K562 (cell line): ENCODE measurements at regions not wholly inside any gene's neighbourhood (a gene's known extent, or its start where the extent isn't known, plus 50 kb on each side); places are given as distances from the start of the nearest gene placed in this dataset.

Source experiments
- ATAC-seq: fragments of 200-7000 bp; cut with Tn5 transposase; 3 replicates; pipeline ENCODE4 v1.9.1; 2020; ENCODE audit warnings: moderate library complexity
- BruUV-seq: library from RNA; stranded (reverse); fragments of 400-500 nt; replicated peaks from 2 replicates; lab custom pipeline; 2021; lab: Mats Ljungman, UMichigan
- CTCF ChIA-PET: fragments of 300-600 bp; formaldehyde crosslinking; extraction: SDS; loops from one replicate; lab custom pipeline; 2021; ENCODE audit warnings: low intra/inter-chr PET ratio; lab: Yijun Ruan, JAX
- POLR2A ChIA-PET: fragments of 300-600, 350-650 bp; sonication (Branson Sonifier 250); formaldehyde crosslinking; extraction: SDS; loops from one replicate; lab custom pipeline; 2021; ENCODE audit warnings: antibody characterized with exemption, inconsistent platforms; lab: Yijun Ruan, JAX
- DNase-seq, 4 experiments: peaks; one replicate each; pipeline versions ENCODE4 v3.0.0 to v3.0.0-alpha.2; 2011 to 2018; ENCODE audit warnings: low spot score in 3 of 4, mixed read lengths in 3 of 4; ENCODE audit errors: extremely low read depth in 1 of 4
- FAIRE-seq: peaks from 2 replicates; lab custom pipeline; 2011; peaks lifted over from hg19 to GRCh38; lab: Jason Lieb, UNC
- H2AFZ ChIP-seq: 2 replicates; pipeline ENCODE4 v1.6.0; 2011; ENCODE audit warnings: low read depth, low read length, control low read depth, inconsistent platforms
- H3K27ac ChIP-seq: fragments of 200-600 bp; 3 replicates; pipeline ENCODE4 v1.8.0; 2011; ENCODE audit warnings: low read depth, mild to moderate bottlenecking, control low read depth, inconsistent platforms, low read length, moderate library complexity, mixed read lengths; ENCODE audit errors: extremely low read depth
- H3K27me3 ChIP-seq, 2 experiments: fragments of 300-600 bp in 1 of 2; 2 replicates in 1 of 2; 3 replicates in 1 of 2; pipeline versions ENCODE4 v1.6.0 to v1.8.0; 2011; ENCODE audit warnings: inconsistent platforms in 2 of 2, low read length in 2 of 2, mild to moderate bottlenecking in 1 of 2, mixed read lengths in 1 of 2, moderate library complexity in 1 of 2; ENCODE audit not compliant: control insufficient read depth in 2 of 2, insufficient read depth in 2 of 2
- H3K36me3 ChIP-seq: fragments of 300-600 bp; 3 replicates; pipeline ENCODE4 v1.8.0; 2011; ENCODE audit warnings: mild to moderate bottlenecking, low read length, inconsistent platforms; ENCODE audit not compliant: control insufficient read depth, insufficient read depth
- H3K4me1 ChIP-seq, 2 experiments: fragments of 200-600 bp in 1 of 2; replicated peaks in 1 of 2; 2 replicates in 1 of 2; 3 replicates in 1 of 2; pipeline versions ENCODE4 v1.5.1 to v1.8.0; 2011; ENCODE audit warnings: inconsistent platforms in 2 of 2, low read length in 2 of 2, mild to moderate bottlenecking in 1 of 2, mixed read lengths in 1 of 2, moderate library complexity in 1 of 2; ENCODE audit not compliant: control insufficient read depth in 2 of 2, insufficient read depth in 2 of 2
- H3K4me2 ChIP-seq: 2 replicates; pipeline ENCODE4 v1.6.1; 2011; ENCODE audit warnings: low read length, control low read depth, inconsistent platforms, mixed read lengths; ENCODE audit not compliant: insufficient read depth
- H3K4me3 ChIP-seq: fragments of 200-600 bp; sonication (generic), shearing (Covaris generic); 2 replicates; pipeline ENCODE4 v1.5.1; 2016; ENCODE audit warnings: control low read depth, inconsistent platforms
- H3K79me2 ChIP-seq: fragments of 200-600 bp; 3 replicates; pipeline ENCODE4 v1.8.0; 2011; ENCODE audit warnings: low read length, inconsistent platforms; ENCODE audit not compliant: control insufficient read depth, insufficient read depth
- H3K9ac ChIP-seq, 2 experiments: 2 replicates each; pipeline versions ENCODE4 v1.6.0 to v1.6.1; 2011; ENCODE audit warnings: low read depth in 2 of 2, low read length in 2 of 2, control low read depth in 1 of 2, inconsistent platforms in 1 of 2, mild to moderate bottlenecking in 1 of 2, mixed read lengths in 1 of 2; ENCODE audit not compliant: insufficient read depth in 1 of 2
- H3K9me1 ChIP-seq: one replicate; pipeline ENCODE4 v1.6.0; 2011; ENCODE audit warnings: inconsistent platforms, mild to moderate bottlenecking, low read length, moderate library complexity; ENCODE audit not compliant: control insufficient read depth, insufficient read depth
- H3K9me3 ChIP-seq: replicated peaks from 2 replicates; pipeline ENCODE4 v1.5.1; 2011; ENCODE audit warnings: low read depth, low read length, inconsistent platforms; ENCODE audit not compliant: control insufficient read depth, insufficient read depth
- H4K20me1 ChIP-seq: replicated peaks from 2 replicates; pipeline ENCODE4 v1.6.1; 2011; ENCODE audit warnings: low read length, inconsistent platforms, mixed read lengths; ENCODE audit not compliant: control insufficient read depth, insufficient read depth
- CREB3 ChIP-seq: fragments of 450-650 bp; conservative IDR thresholded peaks from 2 replicates; pipeline ENCODE4 v1.6.1; 2016; ENCODE audit warnings: missing genetic modification characterization, low read depth, mild to moderate bottlenecking, missing compliant biosample characterization, moderate library complexity
- FOXP4 ChIP-seq: sonication (generic); formaldehyde crosslinking; IDR thresholded peaks from 2 replicates; pipeline ENCODE4 v1.8.0; 2022; ENCODE audit warnings: mild to moderate bottlenecking, missing genetic modification reagents, borderline replicate concordance
- FUS ChIP-seq: fragments of 200-400 bp; formaldehyde crosslinking; optimal IDR thresholded peaks from 2 replicates; pipeline ENCODE3; 2017; ENCODE audit warnings: low read depth, low read length
- GTF2A2 ChIP-seq: IDR thresholded peaks from 2 replicates; pipeline ENCODE4 v1.6.1; 2016; ENCODE audit warnings: mild to moderate bottlenecking, missing genetic modification characterization, missing compliant biosample characterization
- HDAC8 ChIP-seq: fragments of 450-650 bp; IDR thresholded peaks from 2 replicates; pipeline ENCODE4 v1.6.1; 2016; ENCODE audit warnings: mild to moderate bottlenecking, missing genetic modification characterization, moderate library complexity, missing compliant biosample characterization
- MTA1 ChIP-seq: fragments of 450-650 bp; IDR thresholded peaks from 2 replicates; pipeline ENCODE4 v1.6.1; 2017; ENCODE audit warnings: borderline replicate concordance
- MTA3 ChIP-seq: fragments of 450-650 bp; formaldehyde crosslinking; IDR thresholded peaks from 2 replicates; pipeline ENCODE4 v1.6.1; 2017; ENCODE audit warnings: mild to moderate bottlenecking, borderline replicate concordance
- PHF8 ChIP-seq: fragments of 200-600 bp; sonication (generic); IDR thresholded peaks from 2 replicates; pipeline ENCODE4 v1.6.1; 2012; ENCODE audit warnings: mixed run types, mild to moderate bottlenecking, inconsistent platforms, low read length, moderate library complexity, borderline replicate concordance
- SMAD4 ChIP-seq: fragments of 250-450 bp; sonication (Bioruptor Pico); conservative IDR thresholded peaks from 2 replicates; pipeline ENCODE4 v1.8.0; 2021; ENCODE audit warnings: inconsistent platforms, mild to moderate bottlenecking, moderate library complexity
- STAT5B ChIP-seq: fragments of 250-450 bp; sonication (Bioruptor Pico); IDR thresholded peaks from 2 replicates; pipeline ENCODE4 v1.8.0; 2021; ENCODE audit warnings: mild to moderate bottlenecking, inconsistent platforms
- TSHZ1 ChIP-seq: fragments of 250-450 bp; sonication (Bioruptor Pico); IDR thresholded peaks from 2 replicates; pipeline ENCODE4 v1.4.0; 2020; ENCODE audit warnings: mild to moderate bottlenecking, moderate library complexity
- ZBED1 ChIP-seq: IDR thresholded peaks from 2 replicates; pipeline ENCODE4 v1.6.1; 2014
- ZNF561 ChIP-seq: fragments of 450-650 bp; formaldehyde crosslinking; conservative IDR thresholded peaks from 2 replicates; pipeline ENCODE4 v1.4.0; 2020; ENCODE audit warnings: mild to moderate bottlenecking, moderate library complexity
- ZSCAN29 ChIP-seq: fragments of 450-650 bp; IDR thresholded peaks from 2 replicates; pipeline ENCODE4 v1.6.1; 2017
- WGBS: fragments of 100-300 bp; shearing (Covaris generic); methylation state at CpG from one replicate; pipeline ENCODE4 v1.1.6; 2016; ENCODE audit warnings: low coverage, mixed read lengths; ENCODE audit not compliant: insufficient coverage; ENCODE audit errors: missing lambda C conversion rate; 5-methylcytosine and 5-hydroxymethylcytosine counted together
- in situ Hi-C: fragments of 300-500 bp; cut with MboI; formaldehyde crosslinking; loops from 4 replicates; pipeline ENCODE4 v1.15.0; 2018; ENCODE audit warnings: inconsistent platforms, mixed read lengths
- intact Hi-C: fragments of 100-400 bp; cut with micrococcal nuclease; formaldehyde crosslinking; loops from 2 replicates; pipeline ENCODE4 v1.14.2; 2022

- WGBS, result 2% methylated on average over 6 of the region's 6 CpGs
- in situ Hi-C loops (no loop called here), intact Hi-C loops (no loop called here)
- ChIA-PET CTCF (no interaction called here), POLR2A (interaction anchor here (0.6 to 1.0 kb wide), 2 partner anchors 11 to 479 kb away, joined by 3 read pairs; no protein-coding TSS in a partner anchor)
- Histone ChIP-seq H3K27ac (no peak overlapping the region), H3K9me1 (no peaks in the 10 kb centered on the region), H3K4me3 (no peak overlapping the region), H3K4me1 (no peaks in the 10 kb centered on the region; a peak in 1 of 5 replicates), H3K36me3 (no peaks in the 10 kb centered on the region), H3K4me2 (no peak overlapping the region), H2AFZ (no peak overlapping the region), H3K9ac (no peak overlapping the region), H3K27me3 (peaks cover 0 to 4% of the 10 kb centered on the region in 2 experiments; a peak in 3 of 5 replicates), H3K9me3 (no peaks in the 10 kb centered on the region), H4K20me1 (no peaks in the 10 kb centered on the region), H3K79me2 (no peaks in the 10 kb centered on the region)
- no peak for DNase-seq
- no peak for ATAC-seq
- no peak for FAIRE-seq
- BruUV-seq, result no TSS peak
- TF ChIP-seq HDAC8 (tag), result no peak
- no peak for TF ChIP-seq ZBED1
- TF ChIP-seq MTA3, result no peak
- no peak for TF ChIP-seq FUS
- TF ChIP-seq ZSCAN29, result no peak
- TF ChIP-seq FOXP4, result no peak
- TF ChIP-seq MTA1, result no peak
- TF ChIP-seq CREB3 (tag), result no peak
- TF ChIP-seq PHF8, result no peak
- no peak for TF ChIP-seq TSHZ1 (CRISPR knock-in tag)
- no peak for TF ChIP-seq STAT5B (CRISPR knock-in tag)
- TF ChIP-seq ZNF561 (CRISPR knock-in tag), result no peak
- TF ChIP-seq SMAD4 (CRISPR knock-in tag), result no peak
- TF ChIP-seq GTF2A2 (tag), result no peak
Observed at GRCh38 chr5:38692781-38693527, 136.5 kb upstream of the LIFR start.
